ENCODE measurements at regions not wholly inside any gene's neighbourhood (a gene's known extent, or its start where the extent isn't known, plus 50 kb on each side); places are given as distances from the start of the nearest gene placed in this dataset.

DNA sequence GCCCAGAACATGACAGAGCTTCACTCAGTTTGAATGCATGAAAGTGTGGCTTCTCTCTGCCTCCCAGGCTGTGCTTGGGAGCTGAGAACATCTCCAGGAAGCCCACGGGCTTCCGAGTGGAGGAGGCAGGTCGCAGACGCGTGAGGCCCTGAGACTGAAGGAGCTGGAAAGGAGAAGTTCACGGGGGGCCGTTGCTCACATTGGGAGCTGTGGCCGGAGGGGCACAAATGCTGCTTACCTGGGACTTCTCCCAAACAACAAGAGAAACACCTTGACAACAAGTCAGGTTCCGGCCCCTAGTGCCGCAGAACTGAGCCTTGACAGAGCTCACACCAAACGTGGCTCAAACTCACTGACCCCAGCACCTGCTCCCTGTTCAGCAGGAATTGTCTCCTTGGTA, 207.0 kb downstream of the BRD1 start:
- DNase-seq = no peak

DNA sequence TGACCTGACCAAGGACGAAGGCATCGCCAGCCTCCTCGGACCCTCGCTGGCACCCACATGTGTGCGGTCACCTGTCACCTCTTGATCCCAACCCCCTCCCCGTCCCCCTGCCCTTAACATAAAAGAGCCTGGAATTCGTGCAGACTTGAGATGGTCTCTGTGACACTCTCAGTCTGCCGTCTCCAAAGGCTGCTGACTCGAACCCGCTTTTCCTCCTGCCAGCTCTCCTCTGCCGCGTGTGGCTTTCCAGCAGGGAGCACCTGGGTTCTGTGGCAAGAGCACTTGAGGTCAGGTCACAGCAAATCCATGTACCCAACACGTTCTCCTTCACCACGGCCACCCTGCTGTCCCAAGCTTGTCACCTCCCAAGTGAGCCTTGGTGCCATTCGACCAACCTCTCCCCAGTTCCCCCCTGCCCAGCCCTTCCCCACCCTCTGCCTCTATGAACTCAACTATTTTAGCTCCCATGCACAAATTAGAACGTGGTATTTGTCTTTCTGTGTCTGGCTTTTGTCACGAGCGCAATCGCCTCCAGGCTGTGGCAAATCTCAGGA, 207.6 kb downstream of the BRD1 start:
- no peak for DNase-seq

DNA sequence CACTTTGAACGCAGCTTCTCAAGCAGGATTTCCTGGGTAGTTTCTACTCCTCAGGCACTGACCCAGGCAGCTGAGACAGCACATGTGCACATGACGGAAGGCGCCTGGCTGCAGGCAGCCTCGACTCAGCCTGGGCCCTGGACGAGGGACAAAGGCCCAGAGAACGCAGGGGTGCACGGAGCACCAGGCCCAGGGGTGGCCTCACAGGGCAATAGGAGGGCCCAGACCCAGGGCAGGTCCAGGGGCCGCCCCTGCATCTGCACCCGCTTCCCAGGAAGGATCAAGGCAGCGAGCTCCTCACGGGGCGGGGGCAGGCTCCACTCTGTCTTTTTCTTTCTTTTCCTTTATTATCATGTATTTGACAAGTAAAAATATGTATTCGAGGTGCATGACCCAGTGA, 208.4 kb downstream of the BRD1 start:
- DNase-seq = no peak

DNA sequence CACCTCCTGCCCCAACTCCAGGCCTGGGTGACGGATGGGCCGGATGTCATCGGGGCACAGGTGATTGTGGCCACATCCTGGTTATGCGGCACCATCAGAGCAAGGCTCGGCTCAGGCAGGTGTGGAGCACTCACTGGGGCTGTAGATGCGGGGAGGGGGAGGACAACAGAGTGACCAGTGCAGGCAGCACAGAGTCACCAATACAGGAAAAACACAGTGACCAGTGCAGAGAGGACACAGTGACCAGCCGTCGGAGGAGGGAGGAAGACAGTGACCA, 209.1 kb downstream of the BRD1 start:
- no peak for DNase-seq

DNA sequence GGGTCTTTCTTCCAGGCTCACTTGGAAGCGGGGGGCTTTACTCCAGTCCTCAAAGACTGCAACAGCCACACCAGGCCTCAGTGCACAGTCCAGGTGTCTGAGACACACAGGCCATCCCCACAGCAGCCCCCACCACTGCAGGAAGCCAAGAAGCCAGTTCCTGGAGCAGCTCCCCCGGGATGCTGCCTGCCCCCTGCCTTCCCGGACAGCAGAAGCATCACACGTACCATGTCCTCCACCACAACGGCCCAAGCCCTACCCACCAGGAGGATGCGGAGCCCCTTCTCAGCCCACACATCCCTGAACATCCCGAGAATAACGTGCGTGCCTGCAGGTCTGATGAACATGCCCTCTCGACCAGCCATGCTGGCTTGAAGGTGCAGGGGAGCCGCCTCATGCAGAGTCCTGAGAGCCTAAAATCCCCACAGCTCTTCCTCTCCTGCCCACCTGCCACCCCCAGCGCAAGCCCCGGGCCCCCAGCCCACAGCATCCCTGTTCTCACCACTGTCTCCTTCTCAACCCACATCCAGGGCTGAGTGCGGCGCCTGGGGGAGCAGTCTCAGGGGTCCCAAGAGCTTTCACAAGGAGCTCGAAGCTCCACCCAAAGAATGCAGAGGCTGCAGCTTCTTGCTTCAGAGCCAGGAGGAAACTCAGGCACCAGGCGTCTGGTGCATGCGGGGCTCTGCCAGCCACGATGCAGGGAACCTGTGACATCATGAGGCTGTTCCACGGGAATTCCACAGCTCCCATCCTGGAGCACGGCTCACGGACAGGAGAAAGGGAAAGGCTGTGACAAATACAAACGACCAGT, 209.6 kb downstream of the BRD1 start:
- no peak for DNase-seq

DNA sequence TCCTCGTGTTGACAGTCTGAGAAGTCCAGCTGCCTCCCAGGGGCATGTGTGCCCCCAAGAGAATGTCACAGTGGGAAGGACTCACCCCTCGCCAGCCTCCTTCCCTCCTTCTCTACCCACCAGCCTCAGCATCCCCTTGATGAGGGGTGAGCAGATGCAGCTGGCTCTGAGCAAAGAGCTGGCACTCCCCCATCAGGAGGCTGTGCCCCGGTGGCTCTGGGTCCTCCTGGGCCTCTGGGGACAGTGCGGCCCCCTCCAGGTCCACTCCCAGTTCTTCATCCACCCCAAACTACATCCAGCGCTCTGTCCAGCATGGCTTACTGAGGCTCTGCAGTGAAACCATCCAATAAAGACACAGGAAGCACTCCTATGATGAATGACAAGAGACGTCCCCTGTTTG, 210.4 kb downstream of the BRD1 start:
- DNase-seq = no peak

DNA sequence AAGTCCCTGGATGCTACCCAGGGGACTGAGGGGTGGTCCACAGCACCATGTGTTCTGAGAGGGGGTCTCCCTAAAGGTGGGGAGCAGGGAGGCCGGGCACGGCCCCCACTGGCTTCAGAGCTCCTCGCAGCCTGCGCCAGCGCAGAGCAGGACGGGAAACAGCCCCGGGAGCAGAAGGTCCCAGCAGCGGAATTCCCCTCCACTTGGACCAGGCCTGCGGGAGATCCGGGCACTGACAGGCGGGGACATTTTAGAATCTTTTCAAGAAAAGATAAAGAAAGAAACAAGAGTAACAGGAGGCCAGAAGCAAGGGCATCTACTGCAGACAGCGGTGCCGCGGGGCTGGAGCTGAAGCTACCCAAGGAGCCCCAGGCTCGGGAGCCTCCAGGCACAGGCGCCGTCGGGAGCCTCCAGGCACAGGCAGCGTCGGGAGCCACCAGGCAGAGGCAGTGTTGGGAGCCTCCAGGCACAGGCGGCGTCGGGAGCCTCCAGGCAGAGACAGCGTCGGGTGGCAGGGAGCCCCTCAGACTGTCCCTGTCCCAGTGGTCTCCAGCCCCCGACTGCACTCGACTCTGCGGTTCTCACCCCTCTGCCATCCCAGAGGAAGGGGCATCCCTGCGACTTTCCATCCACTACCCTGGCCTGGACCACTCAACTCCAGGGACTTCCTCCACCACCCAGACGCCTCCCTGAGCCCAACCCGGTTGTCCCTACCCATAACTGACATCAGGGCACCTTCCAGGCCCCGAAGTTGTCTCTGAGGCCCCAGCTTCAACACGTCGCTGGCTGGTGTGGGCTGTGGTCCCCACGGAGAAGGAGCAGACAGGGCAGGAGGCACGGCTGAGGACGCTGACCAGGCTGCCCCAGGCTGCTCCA, 211.1 kb downstream of the BRD1 start:
- DNase-seq = no peak

DNA sequence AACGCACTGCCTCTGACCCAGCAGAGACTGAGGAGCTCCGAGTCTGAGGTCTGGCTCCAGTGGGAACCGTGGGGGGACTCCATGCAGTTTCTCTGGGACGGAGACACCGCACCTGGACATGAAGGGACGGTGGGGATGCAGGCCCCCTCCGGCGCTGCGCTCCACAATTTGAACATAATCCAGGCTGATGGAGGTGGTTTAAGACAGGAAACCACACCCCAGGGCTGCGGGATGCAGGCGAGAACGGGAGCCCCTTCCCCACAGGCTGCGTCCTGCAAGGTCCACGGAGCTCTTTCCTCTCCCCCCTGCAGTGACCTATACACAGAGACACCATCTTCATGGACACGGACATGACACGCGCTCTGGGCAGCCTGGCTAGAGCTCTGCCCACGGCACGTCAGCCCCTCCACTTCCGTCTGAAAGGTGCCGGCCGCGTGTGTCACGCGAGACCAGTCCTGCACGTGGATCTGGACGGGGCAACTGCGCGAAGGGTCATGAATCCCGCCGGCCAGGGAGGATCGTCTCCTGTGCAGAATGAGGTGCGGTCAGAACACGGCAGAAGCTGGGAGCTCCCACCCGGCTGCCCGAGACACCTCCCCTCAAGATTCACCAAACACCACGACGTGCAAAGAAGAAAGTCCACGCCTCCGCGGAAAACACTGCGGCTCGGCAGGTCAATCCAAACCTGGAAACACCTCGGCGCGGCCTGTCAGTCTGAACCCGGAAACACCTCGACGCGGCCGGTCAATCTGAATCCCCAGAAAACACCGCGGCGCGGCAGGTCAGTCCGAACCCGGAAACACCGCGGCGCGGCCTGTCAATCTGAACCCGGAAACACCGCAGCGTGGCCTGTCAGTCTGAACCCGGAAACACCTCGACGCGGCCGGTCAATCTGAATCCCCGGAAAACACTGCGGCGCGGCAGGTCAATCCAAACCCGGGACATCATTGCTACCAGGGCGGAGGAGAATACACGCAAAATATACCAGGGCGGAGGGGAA, 212.4 kb downstream of the BRD1 start:
- no peak for DNase-seq

DNA sequence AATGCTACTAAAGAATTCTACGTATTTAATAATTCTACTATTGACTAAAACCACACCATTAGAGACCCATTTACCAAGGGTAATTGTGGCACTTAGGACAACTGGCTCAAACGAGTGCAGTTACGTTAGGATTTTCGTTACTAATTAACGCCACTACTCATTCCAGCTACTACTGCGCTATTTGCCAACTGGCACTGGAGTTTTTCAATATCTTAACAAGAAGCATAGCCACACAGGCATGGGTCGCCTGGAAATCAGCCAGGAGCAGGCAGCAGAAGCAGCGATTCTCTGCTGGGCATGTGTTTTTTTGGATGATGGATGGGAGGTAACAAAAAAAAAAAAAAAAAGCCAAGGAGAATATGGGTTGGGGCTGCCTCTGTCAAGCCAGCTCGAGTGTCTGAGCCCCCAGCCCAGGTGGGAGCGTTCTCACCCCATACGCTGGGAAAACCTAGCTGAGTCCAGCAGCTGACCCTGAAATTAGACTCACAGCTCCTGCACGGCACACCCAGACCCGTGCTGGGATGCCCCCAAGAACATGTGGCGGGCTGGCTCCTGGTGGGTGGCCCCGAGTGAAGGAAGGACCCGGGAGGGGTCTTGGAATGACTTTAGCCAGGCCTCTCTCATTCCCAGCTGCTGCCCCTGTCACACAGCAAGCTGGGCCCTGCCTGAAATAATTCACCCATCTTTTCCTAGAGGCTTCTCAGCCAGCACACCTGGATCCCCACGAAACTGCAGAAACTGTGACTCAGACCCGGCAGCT, 214.0 kb downstream of the BRD1 start:
- DNase-seq = no peak

DNA sequence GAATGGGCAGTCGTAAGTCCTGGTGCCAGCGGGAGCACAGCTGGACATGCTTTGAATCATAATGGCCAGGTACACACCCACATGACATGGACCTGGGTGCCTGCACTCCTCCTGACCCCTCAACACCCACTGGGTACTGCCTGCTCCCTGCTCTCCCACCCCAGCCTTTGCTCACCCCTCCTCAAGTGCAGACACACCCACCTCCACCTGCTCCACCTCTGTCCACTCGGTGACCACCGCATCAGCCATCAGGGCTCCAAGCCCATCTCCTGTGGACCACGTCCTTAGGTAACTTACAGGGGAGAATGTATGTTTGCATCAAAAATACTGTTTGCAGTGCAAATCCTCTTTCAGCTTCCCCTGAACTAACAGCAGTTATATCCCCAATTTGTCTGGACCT, 214.6 kb downstream of the BRD1 start:
- DNase-seq = no peak

DNA sequence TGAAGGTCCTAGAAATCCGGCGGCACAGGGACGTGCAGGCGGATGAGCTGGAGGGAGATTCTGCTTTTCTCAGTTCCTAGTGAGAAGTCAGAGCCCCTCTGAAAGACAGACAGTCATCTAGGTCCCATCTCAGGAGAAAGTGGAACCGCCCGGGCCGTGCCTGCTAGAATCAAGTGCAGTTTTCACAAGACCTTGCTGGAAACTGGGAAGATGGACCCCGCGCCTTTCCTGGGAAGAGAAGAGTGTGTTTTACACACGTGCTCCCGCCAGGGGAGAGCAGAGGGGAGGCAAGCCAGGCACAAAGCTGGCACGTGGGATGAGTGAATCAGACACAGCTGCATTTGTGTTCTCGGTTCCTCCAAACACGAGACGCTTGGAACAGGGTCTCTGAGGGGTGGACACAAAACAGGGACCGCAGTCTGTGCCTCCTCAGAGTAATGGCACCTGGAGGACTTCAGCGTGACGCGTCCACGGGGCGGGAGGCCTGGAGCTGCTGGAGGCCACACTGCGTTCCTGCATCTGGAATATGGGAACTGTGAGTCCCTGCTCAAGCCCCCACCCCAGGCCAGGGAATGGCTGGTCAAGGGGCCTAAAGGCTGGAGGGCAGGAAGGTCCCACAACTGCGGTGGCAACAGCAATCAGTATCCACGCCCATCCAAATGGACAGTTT, 218.3 kb downstream of the BRD1 start:
- no peak for DNase-seq

DNA sequence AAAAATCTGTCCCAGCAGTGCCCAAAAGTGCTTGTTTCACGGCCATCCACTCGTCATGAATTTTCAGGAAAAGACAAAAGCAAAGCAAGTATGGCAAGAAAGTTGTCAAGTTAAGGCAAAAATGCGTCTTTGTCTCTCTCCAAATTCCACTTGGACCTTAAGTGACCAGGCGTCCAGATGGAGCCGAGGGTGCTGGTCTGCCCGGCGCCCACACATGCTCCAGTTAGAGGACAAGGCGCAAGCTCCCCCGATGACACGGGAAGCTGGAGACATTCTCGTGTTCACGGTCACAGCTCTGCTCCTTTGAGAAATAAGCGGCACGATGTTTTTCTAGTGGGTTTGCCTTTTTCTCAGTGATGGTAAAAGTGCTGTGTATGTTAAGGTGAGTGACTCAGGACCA, 219.0 kb downstream of the BRD1 start:
- no peak for DNase-seq

DNA sequence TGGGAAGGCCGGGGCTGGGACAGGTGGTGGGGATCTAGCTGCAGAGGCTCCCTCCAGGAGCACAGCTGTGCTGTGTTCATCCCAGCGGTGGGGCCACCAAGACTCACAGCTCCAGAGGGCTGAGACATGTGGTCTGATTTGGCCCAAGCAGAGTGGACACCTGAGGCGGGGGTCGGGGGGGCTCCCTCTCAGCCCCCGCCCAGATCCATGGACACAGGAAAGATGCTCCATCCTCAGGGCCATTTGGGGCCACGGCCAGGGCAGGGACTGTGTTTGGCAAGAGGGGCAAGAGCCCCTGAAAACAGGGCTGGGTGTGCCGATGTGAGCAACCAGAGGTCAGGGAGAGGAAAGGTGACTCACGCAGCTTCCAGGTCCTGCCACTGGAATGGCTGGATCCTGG, 219.4 kb downstream of the BRD1 start:
- DNase-seq = no peak

DNA sequence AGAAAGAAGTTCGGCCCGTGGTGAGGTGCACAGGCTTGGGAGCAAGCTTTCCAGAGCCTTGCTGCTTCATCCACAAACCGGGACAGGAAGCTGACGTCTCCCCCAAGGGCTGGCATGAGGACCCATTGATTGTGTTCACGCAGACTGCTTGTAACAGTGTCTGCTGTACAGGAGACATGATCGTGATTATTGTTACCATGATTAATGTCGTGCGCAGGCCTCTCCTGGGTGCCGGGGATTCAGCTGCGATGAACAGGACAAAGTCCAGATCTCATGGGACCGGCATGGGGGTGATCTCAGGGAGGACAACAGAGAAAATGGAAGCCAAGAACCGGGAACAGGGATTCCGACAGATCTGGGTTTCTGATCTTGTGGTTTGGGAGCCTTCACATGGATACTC, 219.9 kb downstream of the BRD1 start:
- DNase-seq = no peak

DNA sequence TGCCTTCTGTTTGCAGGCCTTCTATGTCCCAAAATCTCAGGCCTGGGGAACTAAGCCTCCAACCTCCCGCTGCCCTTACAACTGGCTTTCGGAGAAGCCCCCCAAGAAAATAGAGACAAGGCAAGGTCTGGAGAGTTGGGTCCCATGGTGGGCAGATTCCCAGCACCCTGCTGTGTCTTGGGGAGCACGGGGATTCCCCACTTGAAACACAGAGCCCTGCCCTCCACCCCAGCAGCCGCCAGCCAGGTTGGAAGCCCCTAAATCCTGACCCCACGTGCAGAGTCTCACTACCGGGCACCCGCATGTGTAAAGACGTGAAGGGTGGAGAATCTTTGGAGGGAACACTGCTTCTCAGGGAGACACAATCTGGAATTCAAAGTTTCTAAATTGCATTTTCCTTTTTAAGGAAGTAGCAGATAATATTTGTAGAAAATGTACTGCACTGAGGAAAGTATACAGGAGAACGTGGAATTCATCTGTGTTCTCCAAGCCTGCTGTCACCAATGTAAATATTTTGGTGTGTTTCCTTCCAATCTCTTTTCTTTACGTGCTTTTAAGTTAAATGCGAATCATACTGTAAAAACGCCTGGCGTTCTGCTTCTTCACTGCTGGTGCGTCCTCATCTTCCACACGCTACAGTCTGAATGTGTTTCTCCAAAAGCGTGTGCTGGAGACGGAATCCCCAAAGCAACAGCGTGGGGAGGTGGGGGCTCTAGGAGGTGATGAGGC, 220.9 kb downstream of the BRD1 start:
- no peak for DNase-seq

DNA sequence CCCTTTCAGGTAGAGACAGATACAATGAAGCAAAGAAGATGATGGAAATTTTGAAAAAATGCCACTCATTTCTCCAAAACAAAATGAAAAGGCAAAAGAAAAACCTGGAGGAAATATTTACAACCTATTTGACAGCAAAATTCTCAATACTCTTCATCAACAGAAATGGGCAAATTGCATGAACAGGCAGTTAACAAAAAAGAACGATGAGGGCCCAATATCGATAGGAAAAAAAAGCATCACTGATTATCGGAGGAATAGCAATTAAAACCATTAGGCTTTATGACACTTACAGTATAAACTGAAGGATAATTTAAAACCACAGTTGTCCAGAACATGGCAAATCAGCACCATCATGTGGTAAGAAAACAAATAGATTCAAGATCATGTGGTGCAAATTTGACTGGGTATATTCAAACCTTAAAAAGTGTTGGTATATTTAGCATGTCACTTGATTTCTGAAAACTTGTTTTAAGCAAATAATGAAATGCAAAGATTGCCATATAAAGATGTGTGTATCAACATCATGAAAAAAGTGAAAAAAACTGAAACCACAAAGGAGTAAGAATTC, 222.9 kb downstream of the BRD1 start:
- no peak for DNase-seq

DNA sequence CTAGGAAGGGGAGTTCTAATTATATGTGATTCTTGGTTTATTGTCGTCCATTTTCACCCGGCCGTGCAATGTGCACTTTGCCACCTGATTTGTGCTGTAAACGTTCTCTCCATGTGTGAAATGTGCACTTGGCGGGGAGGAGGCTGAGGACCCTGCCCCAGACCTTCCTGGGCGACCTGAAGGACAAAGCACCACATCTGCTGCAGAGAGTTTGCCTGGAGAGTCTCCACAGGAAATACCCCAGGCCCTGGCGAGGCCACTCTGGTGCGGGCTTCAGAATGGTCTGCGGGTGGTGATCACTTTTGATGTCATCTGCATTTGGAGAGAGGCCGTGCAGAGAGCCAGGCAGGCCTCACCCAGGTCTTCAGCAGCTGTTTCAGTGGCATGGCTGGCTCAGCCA, 224.7 kb downstream of the BRD1 start:
- DNase-seq = no peak

DNA sequence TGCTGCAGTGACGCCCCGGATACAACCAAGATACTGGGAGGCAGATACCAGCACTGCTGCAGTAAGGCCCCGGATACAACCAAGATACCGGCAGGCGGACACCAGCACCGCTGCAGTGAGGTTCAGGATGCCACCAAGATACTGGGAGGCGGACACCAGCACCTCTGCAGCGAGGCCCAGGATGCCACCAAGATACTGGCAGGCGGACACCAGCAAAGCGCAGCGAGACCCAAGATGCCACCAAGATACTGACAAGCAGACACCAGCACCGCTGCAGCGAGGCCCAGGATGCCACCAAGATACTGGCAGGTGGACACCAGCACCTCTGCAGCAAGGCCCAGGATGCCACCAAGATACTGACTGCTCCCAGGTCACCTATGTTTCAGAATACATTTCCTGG, 225.2 kb downstream of the BRD1 start:
- DNase-seq = no peak

DNA sequence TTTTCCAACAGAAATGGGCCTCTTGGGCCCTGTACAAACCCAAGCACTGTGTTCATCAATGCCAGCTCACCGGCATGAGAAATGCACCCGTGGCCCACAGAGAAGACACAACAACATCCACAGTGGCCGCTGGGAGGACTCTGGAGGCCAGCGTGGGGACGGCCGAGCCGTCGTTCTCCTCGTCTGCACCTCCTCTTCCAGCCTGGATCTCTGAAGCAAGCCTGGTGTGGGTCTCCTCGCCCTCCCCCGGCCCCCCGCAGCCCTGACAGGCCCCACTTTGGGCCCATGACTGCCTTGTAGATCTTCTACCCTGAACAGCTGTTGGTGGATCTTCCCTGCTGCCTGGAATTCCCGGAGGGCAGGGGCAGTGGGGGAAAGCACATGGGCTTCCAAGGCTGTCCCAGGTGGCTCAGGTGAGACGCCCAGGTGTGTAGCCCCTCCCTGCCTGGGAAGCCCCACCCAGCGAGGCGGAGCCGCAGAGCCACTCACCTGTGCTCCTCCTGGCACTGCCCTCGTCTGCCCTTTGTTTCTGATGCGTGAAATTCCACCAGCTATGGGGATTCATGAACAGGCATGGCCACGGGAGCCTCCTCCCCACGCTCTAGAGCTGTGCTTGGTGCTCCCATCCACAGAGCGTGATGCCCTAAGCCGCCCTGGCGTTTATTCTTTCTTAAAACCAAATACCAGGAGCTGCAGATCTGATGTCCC, 225.9 kb downstream of the BRD1 start:
- DNase-seq = no peak

DNA sequence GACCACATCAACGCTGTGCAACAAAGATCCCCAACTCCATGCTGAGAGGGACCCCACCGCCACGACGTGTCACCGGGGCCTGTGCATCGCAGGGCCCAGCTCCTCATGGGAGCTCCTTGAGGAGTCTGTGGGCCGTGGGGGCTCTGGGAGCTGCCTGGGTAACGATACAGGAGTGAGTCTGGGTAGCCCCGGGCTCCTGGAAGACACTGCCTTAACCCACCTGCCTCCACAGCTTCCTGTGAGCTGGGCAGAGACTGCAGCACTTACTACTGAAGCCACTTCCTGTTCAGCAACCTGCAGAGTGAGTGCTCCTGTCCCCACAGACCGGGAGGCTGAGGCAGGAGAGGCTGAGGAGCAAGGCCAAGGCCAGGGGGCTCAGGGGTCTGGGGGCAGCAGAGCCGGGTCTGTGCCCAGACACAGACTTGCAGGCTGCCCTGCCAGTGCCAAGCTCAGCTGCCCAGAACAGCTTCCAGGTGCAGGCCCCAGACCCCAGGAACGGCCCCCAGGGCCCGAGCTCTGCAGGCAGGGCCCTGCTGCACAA, 226.7 kb downstream of the BRD1 start:
- no peak for DNase-seq

All from activated CD4-positive, alpha-beta T cell treated with anti-CD3 and anti-CD28 coated beads for 1 hour (primary cell).